22Rv1 (cell line): ENCODE measurements at regions not wholly inside any gene's neighbourhood (a gene's known extent, or its start where the extent isn't known, plus 50 kb on each side); places are given as distances from the start of the nearest gene placed in this dataset.

ENCODE experiments used
- ZFX ChIP-seq: fragments of 450-650 bp; IDR thresholded peaks from 2 replicates; pipeline ENCODE4 v1.6.1; 2017; ENCODE audit warnings: antibody characterized with exemption, borderline replicate concordance
- TF ChIP-seq, protein P1 (sequence below): fragments of 450-650 bp; IDR thresholded peaks from 2 replicates; pipeline ENCODE4 v1.5.1; 2017; ENCODE audit warnings: mild to moderate bottlenecking

DNA sequence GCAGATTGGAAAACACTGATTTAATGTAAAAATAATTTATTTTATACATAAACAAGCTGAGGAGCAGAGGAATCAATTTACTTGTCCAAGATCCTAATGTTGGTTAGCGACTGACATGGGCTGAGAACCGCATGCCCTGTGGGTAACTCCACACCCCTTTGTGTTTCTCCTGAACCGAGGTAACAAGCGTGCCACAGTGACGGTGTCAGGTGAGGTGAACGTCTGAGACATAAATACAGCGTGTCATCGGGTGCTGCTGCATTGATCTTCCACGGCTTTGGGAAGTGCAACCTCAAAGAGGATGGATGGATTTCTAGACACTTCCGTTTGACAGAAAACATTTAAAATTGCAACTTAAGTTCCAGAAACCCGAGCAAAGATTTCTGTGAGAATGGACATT is 386.8 kb upstream of the ADARB2 start:
- TF ChIP-seq, protein P1, sequence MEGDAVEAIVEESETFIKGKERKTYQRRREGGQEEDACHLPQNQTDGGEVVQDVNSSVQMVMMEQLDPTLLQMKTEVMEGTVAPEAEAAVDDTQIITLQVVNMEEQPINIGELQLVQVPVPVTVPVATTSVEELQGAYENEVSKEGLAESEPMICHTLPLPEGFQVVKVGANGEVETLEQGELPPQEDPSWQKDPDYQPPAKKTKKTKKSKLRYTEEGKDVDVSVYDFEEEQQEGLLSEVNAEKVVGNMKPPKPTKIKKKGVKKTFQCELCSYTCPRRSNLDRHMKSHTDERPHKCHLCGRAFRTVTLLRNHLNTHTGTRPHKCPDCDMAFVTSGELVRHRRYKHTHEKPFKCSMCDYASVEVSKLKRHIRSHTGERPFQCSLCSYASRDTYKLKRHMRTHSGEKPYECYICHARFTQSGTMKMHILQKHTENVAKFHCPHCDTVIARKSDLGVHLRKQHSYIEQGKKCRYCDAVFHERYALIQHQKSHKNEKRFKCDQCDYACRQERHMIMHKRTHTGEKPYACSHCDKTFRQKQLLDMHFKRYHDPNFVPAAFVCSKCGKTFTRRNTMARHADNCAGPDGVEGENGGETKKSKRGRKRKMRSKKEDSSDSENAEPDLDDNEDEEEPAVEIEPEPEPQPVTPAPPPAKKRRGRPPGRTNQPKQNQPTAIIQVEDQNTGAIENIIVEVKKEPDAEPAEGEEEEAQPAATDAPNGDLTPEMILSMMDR, result no peak
- TF ChIP-seq ZFX, result no peak
